IMR-90 (cell line): ENCODE measurements at regions not wholly inside any gene's neighbourhood (a gene's known extent, or its start where the extent isn't known, plus 50 kb on each side); places are given as distances from the start of the nearest gene placed in this dataset.

Experiments used
- ATAC-seq: fragments of 200-7000 bp; cut with Tn5 transposase; 2 replicates; pipeline ENCODE4 v1.9.1; 2020; ENCODE audit warnings: low read depth, mild to moderate bottlenecking, moderate library complexity
- BruUV-seq: library from RNA; stranded (reverse); fragments of 400-500 nt; replicated peaks from 2 replicates; lab custom pipeline; 2021; lab: Mats Ljungman, UMichigan
- CTCF ChIA-PET: fragments of 300-600 bp; formaldehyde crosslinking; extraction: SDS; loops from one replicate; lab custom pipeline; 2021; ENCODE audit warnings: antibody characterized with exemption; lab: Yijun Ruan, JAX
- POLR2A ChIA-PET: fragments of 300-600 bp; sonication (Branson Sonifier 250); formaldehyde crosslinking; loops from one replicate; lab custom pipeline; 2022; ENCODE audit warnings: antibody characterized with exemption; ENCODE audit not compliant: unreplicated experiment; lab: Charles Lee
- DNase-seq: peaks from one replicate; pipeline ENCODE4 v3.0.0; 2013
- H2AFZ ChIP-seq: replicated peaks from 2 replicates; pipeline ENCODE3; 2013; ENCODE audit warnings: low read length, mild to moderate bottlenecking; ENCODE audit not compliant: poor library complexity
- H2AK5ac ChIP-seq: 2 replicates; pipeline ENCODE4 v1.6.1; 2013; ENCODE audit warnings: low read depth, low read length, inconsistent platforms
- H2AK9ac ChIP-seq: replicated peaks from 2 replicates; pipeline ENCODE3; 2013; ENCODE audit warnings: mild to moderate bottlenecking, low read depth, low read length, moderate library complexity; ENCODE audit not compliant: poor library complexity
- H2BK120ac ChIP-seq: 2 replicates; pipeline ENCODE4 v1.6.1; 2013; ENCODE audit warnings: low read depth, low read length, inconsistent platforms
- H2BK15ac ChIP-seq: 3 replicates; pipeline ENCODE4 v1.6.1; 2013; ENCODE audit warnings: low read depth, low read length, inconsistent platforms
- H2BK20ac ChIP-seq: 2 replicates; pipeline ENCODE4 v1.6.1; 2013; ENCODE audit warnings: low read depth, mild to moderate bottlenecking, inconsistent platforms, low read length, moderate library complexity
- H2BK5ac ChIP-seq: 2 replicates; pipeline ENCODE4 v1.6.1; 2013; ENCODE audit warnings: mild to moderate bottlenecking, low read depth, low read length, inconsistent platforms; ENCODE audit not compliant: poor library complexity, severe bottlenecking
- H3K14ac ChIP-seq: replicated peaks from 2 replicates; pipeline ENCODE4 v1.6.1; 2013; ENCODE audit warnings: low read depth, low read length, inconsistent platforms
- H3K18ac ChIP-seq: 2 replicates; pipeline ENCODE4 v1.6.1; 2013; ENCODE audit warnings: low read depth, low read length, control low read depth
- H3K23ac ChIP-seq: 2 replicates; pipeline ENCODE4 v1.6.1; 2013; ENCODE audit warnings: low read depth, low read length, inconsistent platforms
- H3K27ac ChIP-seq: 2 replicates; pipeline ENCODE4 v1.5.1; 2013; ENCODE audit warnings: mild to moderate bottlenecking, control low read depth, low read length; ENCODE audit not compliant: insufficient read depth
- H3K27me3 ChIP-seq: 2 replicates; pipeline ENCODE4 v1.6.1; 2013; ENCODE audit warnings: low read length; ENCODE audit not compliant: control insufficient read depth, insufficient read depth
- H3K36me3 ChIP-seq: 2 replicates; pipeline ENCODE4 v1.6.1; 2013; ENCODE audit warnings: low read length, mixed read lengths; ENCODE audit not compliant: control insufficient read depth, insufficient read depth
- H3K4ac ChIP-seq: 2 replicates; pipeline ENCODE4 v1.6.1; 2013; ENCODE audit warnings: low read depth, low read length, inconsistent platforms
- H3K4me1 ChIP-seq: 2 replicates; pipeline ENCODE4 v1.6.1; 2013; ENCODE audit warnings: low read length, mixed read lengths; ENCODE audit not compliant: control insufficient read depth, insufficient read depth
- H3K4me2 ChIP-seq: 2 replicates; pipeline ENCODE4 v1.6.1; 2013; ENCODE audit warnings: low read depth, mild to moderate bottlenecking, control low read depth, low read length, moderate library complexity
- H3K4me3 ChIP-seq: 2 replicates; pipeline ENCODE4 v1.5.1; 2013; ENCODE audit warnings: low read depth, mild to moderate bottlenecking, control low read depth, low read length, moderate library complexity; ENCODE audit not compliant: insufficient read depth
- H3K56ac ChIP-seq: 2 replicates; pipeline ENCODE4 v1.6.1; 2013; ENCODE audit warnings: low read length, inconsistent platforms; ENCODE audit not compliant: insufficient read depth; ENCODE audit errors: extremely low read depth
- H3K79me1 ChIP-seq, 2 experiments: 2 replicates each; pipeline ENCODE4 v1.6.1; 2013; ENCODE audit warnings: low read length in 2 of 2, inconsistent platforms in 1 of 2, low read depth in 1 of 2
- H3K9ac ChIP-seq: 2 replicates; pipeline ENCODE4 v1.6.1; 2013; ENCODE audit warnings: low read depth, low read length, control low read depth
- H3K9me1 ChIP-seq: 2 replicates; pipeline ENCODE4 v1.6.1; 2013; ENCODE audit warnings: low read length, inconsistent platforms; ENCODE audit not compliant: insufficient read depth
- H3K9me3 ChIP-seq: 2 replicates; pipeline ENCODE4 v1.6.1; 2013; ENCODE audit warnings: low read length; ENCODE audit not compliant: control insufficient read depth, insufficient read depth
- H4K20me1 ChIP-seq: 2 replicates; pipeline ENCODE4 v1.6.1; 2013; ENCODE audit warnings: low read length, inconsistent platforms; ENCODE audit not compliant: insufficient read depth
- H4K5ac ChIP-seq: 2 replicates; pipeline ENCODE4 v1.6.1; 2013; ENCODE audit warnings: mild to moderate bottlenecking, low read depth, low read length, control low read depth
- H4K8ac ChIP-seq, 2 experiments: 2 replicates each; pipeline ENCODE4 v1.6.1; 2013; ENCODE audit warnings: low read depth in 2 of 2, low read length in 2 of 2, control low read depth in 1 of 2, inconsistent platforms in 1 of 2
- H4K91ac ChIP-seq: 2 replicates; pipeline ENCODE4 v1.6.1; 2013; ENCODE audit warnings: low read depth, low read length, inconsistent platforms; ENCODE audit not compliant: insufficient read depth
- CTCF ChIP-seq: conservative IDR thresholded peaks from 2 replicates; pipeline ENCODE4 v1.5.1; 2012; ENCODE audit warnings: mild to moderate bottlenecking, low read depth, low read length, improper control_type of control experiment
- ELK1 ChIP-seq: fragments of 150-350 bp; IDR thresholded peaks from 2 replicates; pipeline ENCODE4 v1.6.1; 2016; ENCODE audit warnings: low read depth, mild to moderate bottlenecking, low read length, moderate library complexity, borderline replicate concordance
- MAFK ChIP-seq: IDR thresholded peaks from 2 replicates; pipeline ENCODE4 v1.6.1; 2012; ENCODE audit warnings: low read depth, low read length, improper control_type of control experiment
- MXI1 ChIP-seq: IDR thresholded peaks from 2 replicates; pipeline ENCODE4 v1.6.1; 2012; ENCODE audit warnings: low read depth, mild to moderate bottlenecking, low read length, moderate library complexity, borderline replicate concordance
- SMC3 ChIP-seq: fragments of 150-350 bp; IDR thresholded peaks from 2 replicates; pipeline ENCODE4 v1.6.1; 2016; ENCODE audit warnings: low read depth, mild to moderate bottlenecking, antibody characterized with exemption, low read length, moderate library complexity
- WGBS, 2 experiments: methylation state at CpG; one replicate each; pipeline versions ENCODE4 v1.1.5 to v1.1.7; 2013; ENCODE audit warnings: missing lambda C conversion rate in 2 of 2; ENCODE audit not compliant: insufficient read length in 1 of 2; ENCODE audit errors: extremely low coverage in 2 of 2; 5-methylcytosine and 5-hydroxymethylcytosine counted together
- dilution Hi-C: fragments of 300-500 bp; cut with HindIII; formaldehyde crosslinking; loops from one replicate; pipeline ENCODE4 v1.14.3; 2018; ENCODE audit warnings: low sequenced_read_pairs; ENCODE audit not compliant: unreplicated experiment
- in situ Hi-C: fragments of 300-500 bp; cut with MboI; formaldehyde crosslinking; loops from 3 replicates; pipeline ENCODE4 v1.14.3; 2019; ENCODE audit warnings: low sequenced_read_pairs, inconsistent platforms, mixed read lengths
- intact Hi-C: fragments of 100-400 bp; cut with micrococcal nuclease; formaldehyde crosslinking; loops from 2 replicates; pipeline ENCODE4 v1.10.0; 2022

- Histone ChIP-seq H3K27ac (no peak overlapping the region), H3K4me3 (no peak overlapping the region), H2BK20ac (no peak overlapping the region), H3K9me1 (no peaks in the 10 kb centered on the region), H4K20me1 (no peaks in the 10 kb centered on the region), H3K4me2 (no peak overlapping the region), H3K36me3 (no peaks in the 10 kb centered on the region), H2AK9ac (no peak overlapping the region), H2BK15ac (no peak overlapping the region), H2BK120ac (no peak overlapping the region), H3K4ac (no peak overlapping the region), H4K8ac (no peak overlapping the region), H3K18ac (no peak overlapping the region), H4K5ac (no peak overlapping the region), H3K14ac (no peak overlapping the region), H3K9ac (no peak overlapping the region), H3K4me1 (no peaks in the 10 kb centered on the region), H2AFZ (no peak overlapping the region), H2AK5ac (no peak overlapping the region), H3K27me3 (no peaks in the 10 kb centered on the region), H3K56ac (no peak overlapping the region), H3K79me1 (no peaks in the 10 kb centered on the region), H2BK5ac (no peak overlapping the region), H4K91ac (no peak overlapping the region), H3K9me3 (peaks cover 27% of the 10 kb centered on the region), H3K23ac (no peak overlapping the region)
- WGBS, 2 experiments, result 44% methylated on average over 9 of the region's 13 CpGs; no CpG with 5 or more reads in 1 of the 2 experiments
- TF ChIP-seq MAFK, result no peak
- TF ChIP-seq MXI1, result no peak
- no peak for TF ChIP-seq CTCF
- no peak for TF ChIP-seq ELK1
- no peak for TF ChIP-seq SMC3
- BruUV-seq, result no TSS peak
- intact Hi-C loops (no loop called here), in situ Hi-C loops (no loop called here), dilution Hi-C loops (no loop called here)
- POLR2A ChIA-PET, result no interaction called here
- no peak for DNase-seq
- CTCF ChIA-PET, result no interaction called here
- ATAC-seq, result no peak
These were observed 522.6 kb upstream of the SALL3 start for GRCh38 chr18:78457011-78457410.
